Mesenchymal stem cell (in vitro differentiated cells and primary cell): ENCODE measurements at regions not wholly inside any gene's neighbourhood (a gene's known extent, or its start where the extent isn't known, plus 50 kb on each side); places are given as distances from the start of the nearest gene placed in this dataset.

Experiments
- DNase-seq: peaks from one replicate; pipeline ENCODE4 v3.0.0-alpha.2; 2013
- H2AFZ ChIP-seq: one replicate; pipeline ENCODE4 v1.6.1; 2013; ENCODE audit warnings: low read depth, mild to moderate bottlenecking, control low read depth, inconsistent platforms, low read length, moderate library complexity
- H2AK5ac ChIP-seq: 2 replicates; pipeline ENCODE4 v1.6.1; 2013; ENCODE audit warnings: low read length, moderate library complexity, mild to moderate bottlenecking, inconsistent platforms; ENCODE audit not compliant: severe bottlenecking
- H2BK120ac ChIP-seq: one replicate; pipeline ENCODE4 v1.6.1; 2013; ENCODE audit warnings: low read depth, mild to moderate bottlenecking, inconsistent platforms, low read length, moderate library complexity
- H2BK12ac ChIP-seq, 2 experiments: one replicate each; pipeline ENCODE4 v1.6.1; 2013; ENCODE audit warnings: inconsistent platforms in 2 of 2, low read length in 2 of 2, mild to moderate bottlenecking in 2 of 2, moderate library complexity in 2 of 2, control low read depth in 1 of 2
- H2BK15ac ChIP-seq: one replicate; pipeline ENCODE4 v1.6.1; 2013; ENCODE audit warnings: mild to moderate bottlenecking, low read depth, inconsistent platforms; ENCODE audit not compliant: poor library complexity, severe bottlenecking
- H2BK5ac ChIP-seq: 2 replicates; pipeline ENCODE4 v1.6.1; 2013; ENCODE audit warnings: low read depth, mild to moderate bottlenecking, low read length, control low read depth, inconsistent platforms; ENCODE audit not compliant: poor library complexity, severe bottlenecking
- H3K14ac ChIP-seq, 2 experiments: one replicate each; pipeline ENCODE4 v1.6.1; 2013; ENCODE audit warnings: inconsistent platforms in 2 of 2, low read length in 2 of 2, control low read depth in 1 of 2, mild to moderate bottlenecking in 1 of 2, moderate library complexity in 1 of 2
- H3K18ac ChIP-seq, 2 experiments: one replicate each; pipeline ENCODE4 v1.6.1; 2013; ENCODE audit warnings: inconsistent platforms in 2 of 2, low read length in 2 of 2, control low read depth in 1 of 2, low read depth in 1 of 2, mild to moderate bottlenecking in 1 of 2
- H3K23ac ChIP-seq, 2 experiments: one replicate each; pipeline ENCODE4 v1.6.1; 2013; ENCODE audit warnings: inconsistent platforms in 2 of 2, low read length in 2 of 2, mild to moderate bottlenecking in 2 of 2, moderate library complexity in 2 of 2, control low read depth in 1 of 2
- H3K27ac ChIP-seq: 2 replicates; pipeline ENCODE4 v1.5.1; 2013; ENCODE audit warnings: mild to moderate bottlenecking, moderate library complexity, low read length, control low read depth, inconsistent platforms; ENCODE audit not compliant: poor library complexity, severe bottlenecking
- H3K27me3 ChIP-seq, 2 experiments: 2 replicates each; pipeline versions ENCODE4 v1.6.1 to v1.7.0; 2013; ENCODE audit warnings: low read length in 2 of 2, mild to moderate bottlenecking in 2 of 2, moderate library complexity in 2 of 2, control low read depth in 1 of 2, inconsistent platforms in 1 of 2; ENCODE audit not compliant: control insufficient read depth in 1 of 2, insufficient read depth in 1 of 2
- H3K36me3 ChIP-seq, 2 experiments: 2 replicates each; pipeline versions ENCODE4 v1.6.1 to v1.7.0; 2013; ENCODE audit warnings: low read length in 2 of 2, control low read depth in 1 of 2, inconsistent platforms in 1 of 2, low read depth in 1 of 2, mild to moderate bottlenecking in 1 of 2; ENCODE audit not compliant: insufficient read depth in 2 of 2, control insufficient read depth in 1 of 2
- H3K4ac ChIP-seq, 2 experiments: one replicate each; pipeline ENCODE4 v1.6.1; 2013; ENCODE audit warnings: inconsistent platforms in 2 of 2, low read length in 2 of 2, mild to moderate bottlenecking in 2 of 2, moderate library complexity in 2 of 2, control low read depth in 1 of 2, low read depth in 1 of 2
- H3K4me1 ChIP-seq: 2 replicates; pipeline ENCODE4 v1.6.1; 2013; ENCODE audit warnings: low read depth, low read length, control low read depth; ENCODE audit not compliant: control insufficient read depth, insufficient read depth
- H3K4me2 ChIP-seq: 2 replicates; pipeline ENCODE4 v1.6.1; 2013; ENCODE audit warnings: low read length, mild to moderate bottlenecking, inconsistent platforms; ENCODE audit not compliant: poor library complexity, severe bottlenecking
- H3K4me3 ChIP-seq, 2 experiments: 2 replicates each; pipeline versions ENCODE4 v1.5.1 to v1.7.0; 2013; ENCODE audit warnings: low read length in 2 of 2, mild to moderate bottlenecking in 2 of 2, control low read depth in 1 of 2, low read depth in 1 of 2; ENCODE audit not compliant: insufficient read depth in 1 of 2
- H3K79me1 ChIP-seq: replicated peaks from 2 replicates; pipeline ENCODE4 v1.6.1; 2013; ENCODE audit warnings: mild to moderate bottlenecking, control low read depth, low read length, inconsistent platforms; ENCODE audit not compliant: poor library complexity, severe bottlenecking
- H3K9ac ChIP-seq: 2 replicates; pipeline ENCODE4 v1.7.0; 2013; ENCODE audit warnings: mild to moderate bottlenecking, low read length, moderate library complexity
- H3K9me3 ChIP-seq: 2 replicates; pipeline ENCODE4 v1.7.0; 2013; ENCODE audit warnings: mild to moderate bottlenecking, low read length; ENCODE audit not compliant: control insufficient read depth
- H4K8ac ChIP-seq: one replicate; pipeline ENCODE4 v1.6.1; 2013; ENCODE audit warnings: inconsistent platforms, mild to moderate bottlenecking, low read length, moderate library complexity
- H4K91ac ChIP-seq: one replicate; pipeline ENCODE4 v1.6.1; 2013; ENCODE audit warnings: mild to moderate bottlenecking, low read length, inconsistent platforms
- WGBS: methylation state at CpG from one replicate; pipeline ENCODE4 v1.1.7; 2013; ENCODE audit warnings: mixed read lengths; 5-methylcytosine and 5-hydroxymethylcytosine counted together

DNA sequence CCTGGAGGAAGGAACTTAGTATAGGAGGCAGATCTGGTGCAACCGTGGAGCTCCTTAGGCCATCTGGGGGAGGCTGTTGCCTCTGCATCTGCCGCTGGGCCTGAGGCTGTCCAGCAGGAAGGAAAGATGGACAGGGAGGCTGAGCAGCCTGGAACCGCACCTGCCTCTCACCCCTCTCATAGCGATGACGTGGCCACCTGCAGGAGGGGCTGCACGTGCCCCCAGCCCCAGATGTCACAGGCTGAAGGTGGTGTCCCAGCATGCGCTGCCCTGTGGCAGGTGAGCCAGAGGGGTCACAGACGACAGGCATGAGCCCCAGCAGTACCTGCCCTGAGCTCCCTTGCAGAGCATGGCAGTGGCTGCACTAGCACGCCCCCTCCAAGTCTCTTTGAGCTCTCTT, 283.9 kb downstream of the ACTR3B start:
- 65% methylated on average over 8 of the region's 9 CpGs for WGBS
- H2BK120ac ChIP-seq = no peak overlapping the region

DNA sequence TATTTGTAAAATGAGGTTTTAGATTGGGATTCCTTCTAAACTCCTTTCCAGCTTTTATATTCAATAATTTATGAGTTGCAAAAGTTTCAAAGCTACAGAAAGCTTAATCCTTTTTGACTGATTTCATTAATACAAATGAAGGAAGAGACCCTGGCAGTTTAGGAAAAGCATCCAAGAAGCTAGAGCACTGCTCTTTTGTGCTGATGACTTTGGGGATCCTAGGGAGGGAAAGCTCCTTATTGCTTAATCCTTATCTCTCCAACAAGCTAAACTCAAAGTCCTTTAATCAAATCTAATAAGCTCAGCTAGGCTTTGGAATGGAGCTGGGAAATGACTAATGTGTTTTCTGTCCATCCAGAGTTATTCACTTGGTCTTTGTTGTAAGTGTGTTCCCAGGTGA, 285.4 kb downstream of the ACTR3B start:
- no peak overlapping the region for H2AK5ac ChIP-seq
- H3K4me1 ChIP-seq = no peaks in the 10 kb centered on the region
- no peak overlapping the region for H2BK5ac ChIP-seq
- H4K91ac ChIP-seq = no peak overlapping the region
- H3K27ac ChIP-seq = no peak overlapping the region
- no peak for DNase-seq
- no peak overlapping the region for H3K9ac ChIP-seq
- no peak overlapping the region for H2BK120ac ChIP-seq
- H4K8ac ChIP-seq = no peak overlapping the region
- H3K9me3 ChIP-seq = peaks cover 15% of the 10 kb centered on the region
- H3K14ac ChIP-seq = no peak overlapping the region
- no peaks in the 10 kb centered on the region for H3K79me1 ChIP-seq
- no peaks in the 10 kb centered on the region for H3K36me3 ChIP-seq
- H3K18ac ChIP-seq = no peak overlapping the region
- no peak overlapping the region for H3K4me3 ChIP-seq
- no peak overlapping the region for H2BK15ac ChIP-seq
- H2AFZ ChIP-seq = no peak overlapping the region
- H3K27me3 ChIP-seq = no peaks in the 10 kb centered on the region
- no peak overlapping the region for H3K23ac ChIP-seq
- H2BK12ac ChIP-seq = no peak overlapping the region
- no peak overlapping the region for H3K4me2 ChIP-seq
- no peak overlapping the region for H3K4ac ChIP-seq

More for the DNA sequence above, 283.9 kb downstream of the ACTR3B start:
- Histone ChIP-seq H3K79me1 (no peaks in the 10 kb centered on the region), H3K4ac (no peak overlapping the region), H4K91ac (no peak overlapping the region), H3K27me3 (no peaks in the 10 kb centered on the region), H2BK12ac (no peak overlapping the region), H3K4me2 (no peak overlapping the region), H2BK5ac (no peak overlapping the region), H4K8ac (no peak overlapping the region), H3K14ac (no peak overlapping the region), H3K36me3 (no peaks in the 10 kb centered on the region), H2AK5ac (no peak overlapping the region), H2BK15ac (no peak overlapping the region), H3K18ac (no peak overlapping the region), H3K9ac (no peak overlapping the region), H3K9me3 (peaks cover 13% of the 10 kb centered on the region), H3K4me3 (no peak overlapping the region), H3K23ac (no peak overlapping the region), H3K27ac (no peak overlapping the region), H3K4me1 (no peaks in the 10 kb centered on the region), H2AFZ (no peak overlapping the region)
- no peak for DNase-seq

DNA sequence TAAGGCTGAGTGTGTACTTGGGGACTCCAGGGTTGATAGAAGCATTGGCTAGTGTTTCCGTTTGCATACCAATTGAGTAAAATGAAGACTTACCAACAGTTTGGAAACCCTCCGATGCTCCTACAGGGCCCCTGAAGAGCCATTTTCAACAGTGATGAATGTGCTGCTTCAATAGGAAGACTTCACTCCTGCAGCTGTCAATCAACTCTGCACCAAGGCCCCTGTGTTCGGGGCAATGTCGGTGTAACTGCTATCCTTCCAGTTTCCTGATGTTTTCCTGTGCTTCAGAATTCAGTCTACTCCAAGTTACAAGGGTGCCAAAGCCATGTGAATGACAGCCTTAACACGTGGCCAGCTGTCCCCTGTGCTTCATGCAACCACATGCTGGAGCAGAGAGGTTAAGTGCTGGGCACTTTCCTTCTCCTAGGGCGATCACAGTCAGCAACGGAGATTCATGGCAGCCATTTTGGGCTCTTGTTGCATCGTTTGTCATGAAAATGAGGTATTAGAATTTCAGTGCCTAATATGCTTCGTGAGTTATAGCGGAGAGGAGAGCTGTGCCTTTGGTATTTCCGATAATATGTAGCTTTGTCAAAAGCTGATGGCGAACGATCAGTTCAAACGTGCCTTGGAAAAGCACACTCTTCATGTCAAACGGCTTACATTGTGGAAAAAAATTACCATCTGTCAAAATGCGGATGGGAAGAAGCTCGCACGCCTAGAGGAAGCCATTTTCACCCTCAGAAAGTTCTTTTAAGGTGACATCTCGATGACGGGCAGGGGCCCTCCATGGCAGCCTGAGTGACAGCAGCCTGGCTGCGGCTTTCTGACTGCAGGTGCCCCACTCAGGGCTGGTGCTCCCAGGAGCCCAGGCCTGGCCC, 287.8 kb downstream of the ACTR3B start:
- Histone ChIP-seq H3K4me2 (no peak overlapping the region), H3K79me1 (no peaks in the 10 kb centered on the region), H3K27ac (no peak overlapping the region), H2AFZ (no peak overlapping the region), H2AK5ac (no peak overlapping the region), H3K23ac (no peak overlapping the region), H4K8ac (no peak overlapping the region), H4K91ac (no peak overlapping the region), H3K27me3 (no peaks in the 10 kb centered on the region), H3K4me1 (no peaks in the 10 kb centered on the region), H3K9ac (no peak overlapping the region), H3K9me3 (peaks cover 15% of the 10 kb centered on the region), H2BK12ac (no peak overlapping the region), H3K18ac (no peak overlapping the region), H2BK120ac (no peak overlapping the region), H3K4ac (no peak overlapping the region), H2BK15ac (no peak overlapping the region), H3K4me3 (no peak overlapping the region), H3K14ac (no peak overlapping the region), H2BK5ac (no peak overlapping the region), H3K36me3 (no peaks in the 10 kb centered on the region)
- WGBS = 82% methylated on average over 21 of the region's 21 CpGs
- DNase-seq = no peak

DNA sequence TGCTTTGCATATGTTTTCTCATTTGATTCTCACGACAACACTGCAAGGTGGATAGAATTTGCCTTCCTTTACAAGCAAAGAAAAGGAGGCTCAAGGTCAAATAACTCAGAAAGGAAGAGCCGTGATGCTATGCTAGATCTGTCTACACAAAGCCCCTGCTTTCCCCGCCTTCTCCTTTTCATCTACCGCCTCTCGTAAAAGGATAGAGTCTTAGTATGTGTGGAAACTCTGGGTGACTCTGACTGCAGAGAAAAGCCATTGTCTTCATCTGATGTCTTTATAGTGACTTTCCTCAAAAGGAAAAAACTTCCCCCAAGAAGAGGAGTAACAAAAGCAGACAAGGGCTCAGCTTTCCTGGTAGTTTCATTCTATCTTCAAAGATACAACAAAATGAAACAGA, 292.7 kb downstream of the ACTR3B start:
- Histone ChIP-seq H3K4me2 (no peak overlapping the region), H3K36me3 (no peaks in the 10 kb centered on the region), H2BK15ac (no peak overlapping the region), H3K27ac (no peak overlapping the region), H2AK5ac (no peak overlapping the region), H4K91ac (no peak overlapping the region), H3K18ac (no peak overlapping the region), H3K9ac (no peak overlapping the region), H4K8ac (no peak overlapping the region), H3K4ac (no peak overlapping the region), H3K4me1 (no peaks in the 10 kb centered on the region), H2BK120ac (no peak overlapping the region), H3K23ac (no peak overlapping the region), H2BK12ac (no peak overlapping the region), H3K27me3 (no peaks in the 10 kb centered on the region), H3K4me3 (no peak overlapping the region), H2BK5ac (no peak overlapping the region), H3K9me3 (peaks cover 8% of the 10 kb centered on the region), H3K14ac (no peak overlapping the region), H3K79me1 (no peaks in the 10 kb centered on the region), H2AFZ (no peak overlapping the region)
- WGBS = 83% methylated on average over 1 of the region's 5 CpGs
- DNase-seq = no peak
